ENCODE measurements at regions not wholly inside any gene's neighbourhood (a gene's known extent, or its start where the extent isn't known, plus 50 kb on each side); places are given as distances from the start of the nearest gene placed in this dataset.

- peaks cover 4% of the 10 kb centered on the region for H3K27me3 Mint-ChIP-seq (ENCODE audit: unreplicated experiment)
- TF ChIP-seq, protein P1, sequence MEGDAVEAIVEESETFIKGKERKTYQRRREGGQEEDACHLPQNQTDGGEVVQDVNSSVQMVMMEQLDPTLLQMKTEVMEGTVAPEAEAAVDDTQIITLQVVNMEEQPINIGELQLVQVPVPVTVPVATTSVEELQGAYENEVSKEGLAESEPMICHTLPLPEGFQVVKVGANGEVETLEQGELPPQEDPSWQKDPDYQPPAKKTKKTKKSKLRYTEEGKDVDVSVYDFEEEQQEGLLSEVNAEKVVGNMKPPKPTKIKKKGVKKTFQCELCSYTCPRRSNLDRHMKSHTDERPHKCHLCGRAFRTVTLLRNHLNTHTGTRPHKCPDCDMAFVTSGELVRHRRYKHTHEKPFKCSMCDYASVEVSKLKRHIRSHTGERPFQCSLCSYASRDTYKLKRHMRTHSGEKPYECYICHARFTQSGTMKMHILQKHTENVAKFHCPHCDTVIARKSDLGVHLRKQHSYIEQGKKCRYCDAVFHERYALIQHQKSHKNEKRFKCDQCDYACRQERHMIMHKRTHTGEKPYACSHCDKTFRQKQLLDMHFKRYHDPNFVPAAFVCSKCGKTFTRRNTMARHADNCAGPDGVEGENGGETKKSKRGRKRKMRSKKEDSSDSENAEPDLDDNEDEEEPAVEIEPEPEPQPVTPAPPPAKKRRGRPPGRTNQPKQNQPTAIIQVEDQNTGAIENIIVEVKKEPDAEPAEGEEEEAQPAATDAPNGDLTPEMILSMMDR (IDR thresholded peaks at IDR 0.05), result no peak
- peaks cover 6% of the 10 kb centered on the region for H3K9me3 Mint-ChIP-seq (ENCODE audit: unreplicated experiment)
- H3K36me3 Mint-ChIP-seq (ENCODE audit: unreplicated experiment), result no peaks in the 10 kb centered on the region
- peaks cover 13% of the 10 kb centered on the region for H3K4me1 Mint-ChIP-seq (ENCODE audit: unreplicated experiment)
- no peak overlapping the region for H3K27ac Mint-ChIP-seq (ENCODE audit: unreplicated experiment)
- H3K4me3 Mint-ChIP-seq (ENCODE audit: unreplicated experiment), result no peak overlapping the region
- no peak for DNase-seq (ENCODE audit: extremely low spot score, unreplicated experiment)
Observed at GRCh38 chr10:3395041-3395440, 222.5 kb upstream of the PITRM1 start.

DNA sequence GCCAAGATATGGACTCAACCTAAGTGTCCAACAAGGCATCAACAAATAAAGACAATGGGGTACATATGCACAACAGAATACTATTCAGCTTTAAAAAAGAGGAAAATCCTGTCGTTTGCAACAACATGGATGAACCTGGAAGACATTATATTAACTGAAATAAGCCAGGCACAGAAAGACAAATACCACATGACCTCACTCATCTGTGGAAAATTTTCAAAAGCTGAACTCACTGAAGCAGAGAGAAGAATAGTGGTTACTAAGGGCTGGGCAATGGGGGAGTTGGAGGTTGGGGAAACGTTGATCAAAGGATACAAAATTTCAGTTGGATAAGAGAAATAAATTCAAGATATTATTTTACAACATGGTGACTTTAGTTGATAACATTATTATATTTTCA, 221.4 kb upstream of the PITRM1 start:
- Mint-ChIP-seq H3K27ac (ENCODE audit: unreplicated experiment) (no peak overlapping the region), H3K9me3 (ENCODE audit: unreplicated experiment) (peaks cover 6% of the 10 kb centered on the region), H3K4me1 (ENCODE audit: unreplicated experiment) (peaks cover 4% of the 10 kb centered on the region), H3K27me3 (ENCODE audit: unreplicated experiment) (peaks cover 4% of the 10 kb centered on the region), H3K36me3 (ENCODE audit: unreplicated experiment) (no peaks in the 10 kb centered on the region), H3K4me3 (ENCODE audit: unreplicated experiment) (no peak overlapping the region)
- TF ChIP-seq, protein P1 (IDR thresholded peaks at IDR 0.05), result no peak
- DNase-seq (ENCODE audit: extremely low spot score, unreplicated experiment), result no peak

GRCh38 chr10:3391657-3392056, 219.1 kb upstream of the PITRM1 start:
- H3K27ac Mint-ChIP-seq (ENCODE audit: unreplicated experiment), result no peak overlapping the region
- H3K9me3 Mint-ChIP-seq (ENCODE audit: unreplicated experiment), result peaks cover 6% of the 10 kb centered on the region
- no peak overlapping the region for H3K4me3 Mint-ChIP-seq (ENCODE audit: unreplicated experiment)
- peaks cover 5% of the 10 kb centered on the region for H3K27me3 Mint-ChIP-seq (ENCODE audit: unreplicated experiment)
- TF ChIP-seq, protein P1 (IDR thresholded peaks at IDR 0.05), result no peak
- peaks cover 2% of the 10 kb centered on the region for H3K4me1 Mint-ChIP-seq (ENCODE audit: unreplicated experiment)
- H3K36me3 Mint-ChIP-seq (ENCODE audit: unreplicated experiment), result no peaks in the 10 kb centered on the region
- DNase-seq (ENCODE audit: extremely low spot score, unreplicated experiment), result no peak

DNA sequence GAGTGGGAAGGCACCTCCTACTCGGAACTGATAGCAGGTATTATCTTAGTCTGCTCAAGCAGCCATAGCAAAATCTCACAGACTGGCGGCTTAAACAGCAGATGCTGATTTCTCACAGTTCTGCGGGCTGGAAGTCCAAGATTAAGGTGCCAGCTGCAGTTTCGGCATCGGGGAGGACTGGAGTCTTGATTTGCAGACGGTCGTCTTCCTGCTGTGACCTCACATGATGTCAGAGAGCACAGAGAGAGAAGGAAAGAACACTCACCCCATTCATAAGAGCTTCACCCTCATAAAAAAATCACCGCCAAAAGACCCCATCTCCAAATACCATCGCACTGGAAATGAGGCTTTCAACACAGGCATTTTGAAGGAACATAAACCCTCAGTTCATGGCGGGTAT, 216.5 kb upstream of the PITRM1 start:
- Mint-ChIP-seq H3K27me3 (ENCODE audit: unreplicated experiment) (peaks cover 5% of the 10 kb centered on the region), H3K36me3 (ENCODE audit: unreplicated experiment) (no peaks in the 10 kb centered on the region), H3K4me1 (ENCODE audit: unreplicated experiment) (peaks cover 2% of the 10 kb centered on the region), H3K9me3 (ENCODE audit: unreplicated experiment) (peaks cover 7% of the 10 kb centered on the region), H3K4me3 (ENCODE audit: unreplicated experiment) (no peak overlapping the region), H3K27ac (ENCODE audit: unreplicated experiment) (no peak overlapping the region)
- DNase-seq (ENCODE audit: extremely low spot score, unreplicated experiment), result no peak
- TF ChIP-seq, protein P1 (IDR thresholded peaks at IDR 0.05), result no peak

DNA sequence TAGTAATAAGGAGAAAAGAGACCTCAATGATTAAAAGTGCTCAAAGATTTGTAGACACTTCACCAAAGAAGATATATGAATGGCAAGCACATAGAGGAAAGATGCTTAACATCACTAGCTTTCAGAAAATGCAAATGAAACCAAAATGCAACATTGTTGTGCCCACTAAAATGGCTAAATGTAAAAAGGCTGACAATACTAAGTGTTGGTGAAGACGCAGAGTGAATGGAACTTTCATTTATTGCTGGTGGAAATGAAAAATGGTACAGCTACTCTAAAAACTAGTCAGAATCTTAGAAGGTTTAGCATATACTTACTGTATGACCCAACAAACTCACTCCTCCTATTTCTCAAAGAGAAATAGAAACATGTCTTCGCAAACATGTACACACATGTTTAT, 212.9 kb upstream of the PITRM1 start:
- Mint-ChIP-seq H3K9me3 (ENCODE audit: unreplicated experiment) (peaks cover 7% of the 10 kb centered on the region), H3K27me3 (ENCODE audit: unreplicated experiment) (peaks cover 5% of the 10 kb centered on the region), H3K4me1 (ENCODE audit: unreplicated experiment) (no peaks in the 10 kb centered on the region), H3K4me3 (ENCODE audit: unreplicated experiment) (no peak overlapping the region), H3K27ac (ENCODE audit: unreplicated experiment) (no peak overlapping the region), H3K36me3 (ENCODE audit: unreplicated experiment) (no peaks in the 10 kb centered on the region)
- DNase-seq (ENCODE audit: extremely low spot score, unreplicated experiment), result no peak
- TF ChIP-seq, protein P1 (IDR thresholded peaks at IDR 0.05), result no peak

Data from osteocyte (in vitro differentiated cells).